Adrenal gland (tissue), 9 donors: ENCODE measurements at regions not wholly inside any gene's neighbourhood (a gene's known extent, or its start where the extent isn't known, plus 50 kb on each side); places are given as distances from the start of the nearest gene placed in this dataset.

Experiments
- DNase-seq, 7 donors: peaks; one replicate each; pipeline ENCODE4 v3.0.0-alpha.2; 2019 to 2020
- H3K27ac ChIP-seq, 5 donors: fragments of 200-600 bp; sonication (generic) in 4 of 5; 1 replicate in 3 of 5; 2 replicates in 2 of 5; pipeline versions ENCODE4 v1.5.1 to v1.8.0; 2016 to 2020; ENCODE audit warnings: mild to moderate bottlenecking in 1 of 5
- H3K27me3 ChIP-seq: fragments of 200-600 bp; 2 replicates; pipeline ENCODE4 v1.8.0; 2021
- H3K36me3 ChIP-seq, 2 donors: fragments of 200-600 bp; replicated peaks in 1 of 2; 1 replicate in 1 of 2; 2 replicates in 1 of 2; pipeline versions ENCODE4 v1.5.1 to v1.8.0; 2018 to 2022
- H3K4me1 ChIP-seq, 2 donors: fragments of 200-600 bp; replicated peaks in 1 of 2; 1 replicate in 1 of 2; 2 replicates in 1 of 2; pipeline versions ENCODE4 v1.5.1 to v1.8.0; 2018 to 2021
- H3K4me3 ChIP-seq, 4 donors: fragments of 200-600 bp; sonication (generic) in 3 of 4; one replicate each; pipeline ENCODE4 v1.5.1; 2016 to 2018
- H3K9me3 ChIP-seq, 3 donors: fragments of 200-600 bp; sonication (generic) in 1 of 3; replicated peaks in 1 of 3; 1 replicate in 2 of 3; 2 replicates in 1 of 3; pipeline versions ENCODE4 v1.5.1 to v1.8.0; 2016 to 2021
- CTCF ChIP-seq, 6 experiments: fragments of 450-650 bp in 4 of 6; fragments of 200-600 bp in 2 of 6; sonication (generic) in 1 of 6; IDR thresholded peaks; 1 replicate in 5 of 6; 2 replicates in 1 of 6; pipeline versions ENCODE4 v1.5.1 to v1.8.0; 2016 to 2021; ENCODE audit warnings: antibody characterized with exemption in 6 of 6, mild to moderate bottlenecking in 2 of 6, moderate library complexity in 1 of 6
- POLR2A ChIP-seq, 2 donors: fragments of 450-650 bp; IDR thresholded peaks; one replicate each; pipeline ENCODE4 v1.6.1; 2017; ENCODE audit warnings: antibody characterized with exemption in 2 of 2, mild to moderate bottlenecking in 2 of 2, moderate library complexity in 1 of 2
- WGBS, 4 donors: extraction: QIAGEN DNeasy Blood & Tissue Kit in 2 of 4; methylation state at CpG; one replicate each; pipeline versions ENCODE4 v1.1.5 to v1.1.7; 2013 to 2017; 5-methylcytosine and 5-hydroxymethylcytosine counted together
- intact Hi-C, 2 donors: fragments of 100-400 bp; cut with DNase I; formaldehyde crosslinking; loops; one replicate each; pipeline versions ENCODE4 v1.14.1 to v1.15.0; 2022 to 2023
- donor health status: healthy with polysubstance abuse.
- donor health status: Bipolar disorder and iron deficiency.
- donor health status: DM: yes; HTN: yes; CAD: no.
- donor health status: DM: no; HTN: no; CAD: no.
- donor health status: DM: no; HTN: no; CAD: no.

GRCh38 chr15:85947021-85947420, 132.7 kb upstream of the AGBL1 start:
- intact Hi-C loops: no loop called here
- Histone ChIP-seq H3K27me3 (no peaks in the 10 kb centered on the region), H3K4me3 (no peak overlapping the region), H3K9me3 (no peaks in the 10 kb centered on the region), H3K4me1 (no peaks in the 10 kb centered on the region), H3K36me3 (no peaks in the 10 kb centered on the region), H3K27ac (no peak overlapping the region)
- DNase-seq: no peak
- 33 to 70% (median 58%) methylated on average over 1 to 3 of the region's 3 CpGs for WGBS, 4 donors
- no peak for TF ChIP-seq POLR2A (IDR thresholded peaks at IDR 0.05)
- TF ChIP-seq CTCF (IDR thresholded peaks at IDR 0.05): no peak

- Histone ChIP-seq H3K9me3 (no peaks in the 10 kb centered on the region), H3K4me1 (no peaks in the 10 kb centered on the region), H3K36me3 (no peaks in the 10 kb centered on the region), H3K27me3 (no peaks in the 10 kb centered on the region), H3K27ac (no peak overlapping the region), H3K4me3 (no peak overlapping the region)
- intact Hi-C loops: no loop called here
- 79 to 97% (median 87%) methylated on average over 7 of the region's 7 CpGs for WGBS, 4 donors
- TF ChIP-seq CTCF (IDR thresholded peaks at IDR 0.05): no peak
- TF ChIP-seq POLR2A (IDR thresholded peaks at IDR 0.05): no peak
- no peak for DNase-seq
These were observed 131.7 kb upstream of the AGBL1 start for GRCh38 chr15:85947936-85948335.

GRCh38 chr15:85950101-85950500, 129.6 kb upstream of the AGBL1 start:
- no peak overlapping the region for H3K4me3 ChIP-seq
- no peaks in the 10 kb centered on the region for H3K4me1 ChIP-seq
- no peaks in the 10 kb centered on the region for H3K27me3 ChIP-seq
- H3K36me3 ChIP-seq: no peaks in the 10 kb centered on the region
- no peak for DNase-seq
- 82 to 91% (median 88%) methylated on average over 5 of the region's 5 CpGs for WGBS, 4 donors
- intact Hi-C loops: no loop called here
- TF ChIP-seq CTCF (IDR thresholded peaks at IDR 0.05) (no peak), POLR2A (IDR thresholded peaks at IDR 0.05) (no peak)
- no peak overlapping the region for H3K27ac ChIP-seq
- no peaks in the 10 kb centered on the region for H3K9me3 ChIP-seq

- no peak for TF ChIP-seq CTCF (IDR thresholded peaks at IDR 0.05)
- no peak for TF ChIP-seq POLR2A (IDR thresholded peaks at IDR 0.05)
- no peak overlapping the region for H3K4me3 ChIP-seq
- WGBS, 4 donors: 27 to 58% (median 53%) methylated on average over 1 of the region's 1 CpG
- intact Hi-C loops: no loop called here
- no peaks in the 10 kb centered on the region for H3K27me3 ChIP-seq
- H3K27ac ChIP-seq: no peak overlapping the region
- DNase-seq: no peak
- no peaks in the 10 kb centered on the region for H3K36me3 ChIP-seq
- H3K9me3 ChIP-seq: no peaks in the 10 kb centered on the region
- no peaks in the 10 kb centered on the region for H3K4me1 ChIP-seq
These were observed 125.1 kb upstream of the AGBL1 start for GRCh38 chr15:85954586-85954985.
